ENCODE measurements at regions not wholly inside any gene's neighbourhood (a gene's known extent, or its start where the extent isn't known, plus 50 kb on each side); places are given as distances from the start of the nearest gene placed in this dataset.

DNA sequence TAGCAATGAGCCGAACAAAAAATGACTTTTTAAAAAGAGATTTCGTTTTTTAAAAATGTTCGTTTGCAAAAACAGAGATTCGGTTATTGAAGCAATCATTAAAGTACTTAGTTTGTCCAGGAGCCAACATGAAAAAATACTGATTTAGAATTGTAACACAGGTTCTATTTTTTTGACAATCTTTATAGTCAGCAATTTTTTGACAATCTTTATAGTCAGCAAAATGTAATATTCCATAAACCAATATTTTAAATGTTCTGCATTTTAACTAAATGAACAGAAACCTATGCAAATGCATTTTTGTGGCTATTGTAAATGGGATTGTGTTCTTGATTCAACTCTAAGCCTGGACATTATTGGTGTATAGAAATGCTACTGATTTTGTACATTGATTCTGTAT, 161.8 kb downstream of the DSEL start:
- Mint-ChIP-seq H3K4me3 (no peak overlapping the region), H3K27ac (no peak overlapping the region), H3K4me1 (no peaks in the 10 kb centered on the region), H3K9me3 (peaks cover 0 to 9% (median 1%) of the 10 kb centered on the region in 7 donors), H3K36me3 (no peaks in the 10 kb centered on the region), H3K27me3 (ENCODE audit: low read depth in 3 of 3) (no peaks in the 10 kb centered on the region)
- Histone ChIP-seq H4K20me1 (ENCODE audit: insufficient read depth, low read length) (no peaks in the 10 kb centered on the region), H3K9me3 (replicated peaks in 1 of 2; ENCODE audit: control insufficient read depth in 1 of 2, insufficient read depth in 1 of 2, low read length in 2 of 2) (no peaks in the 10 kb centered on the region), H3K9ac (ENCODE audit: insufficient read depth, low read length, poor library complexity, severe bottlenecking) (no peak overlapping the region), H3K27ac (ENCODE audit: low read depth in 1 of 2, low read length in 2 of 2) (no peak overlapping the region), H3K4me2 (replicated peaks; ENCODE audit: extremely low read depth, low read length, poor library complexity, severe bottlenecking) (no peak overlapping the region), H3K27me3 (ENCODE audit: control insufficient read depth in 2 of 2, insufficient read depth in 2 of 2, low read length in 2 of 2) (no peaks in the 10 kb centered on the region), H3K36me3 (replicated peaks in 1 of 2; ENCODE audit: control insufficient read depth in 1 of 2, insufficient read depth in 2 of 2, low read length in 2 of 2) (no peaks in the 10 kb centered on the region), H3K79me2 (ENCODE audit: insufficient read depth, low read length) (no peaks in the 10 kb centered on the region), H2AFZ (ENCODE audit: insufficient read depth, low read depth, low read length, poor library complexity, severe bottlenecking) (no peak overlapping the region), H3K4me1 (ENCODE audit: control insufficient read depth in 1 of 2, insufficient read depth in 2 of 2, low read length in 2 of 2) (no peaks in the 10 kb centered on the region), H3K4me3 (replicated peaks in 1 of 3; ENCODE audit: low read depth in 2 of 3, low read length in 3 of 3) (no peak overlapping the region)
- no peak for TF ChIP-seq CTCF (IDR thresholded peaks at IDR 0.05)
- no peak for DNase-seq
- intact Hi-C loops (cut with micrococcal nuclease), result no loop called here
- 100% methylated on average over 3 of the region's 4 CpGs for WGBS (ENCODE audit: insufficient coverage)

DNA sequence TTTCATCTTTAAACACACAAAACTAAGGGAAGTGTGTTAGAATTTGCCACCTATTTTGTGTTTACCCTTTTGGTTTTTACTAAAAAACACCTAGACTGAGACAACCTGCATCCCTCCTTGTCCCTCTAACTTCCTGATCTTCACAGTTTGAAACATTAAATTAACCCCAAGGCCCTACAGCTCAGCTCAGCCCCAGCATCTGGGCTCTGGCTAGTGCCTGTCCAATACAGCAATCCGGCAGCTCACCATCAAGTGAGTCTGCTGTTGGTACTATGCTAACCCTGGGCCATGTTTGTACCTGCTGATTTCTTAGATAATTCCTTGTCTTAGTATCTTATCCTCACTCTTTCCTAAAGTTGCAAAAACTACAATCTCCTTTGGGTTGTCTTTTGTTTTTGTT, 162.4 kb downstream of the DSEL start:
- no peak for TF ChIP-seq CTCF (IDR thresholded peaks at IDR 0.05)
- DNase-seq, result no peak
- H2AFZ ChIP-seq (ENCODE audit: insufficient read depth, low read depth, low read length, poor library complexity, severe bottlenecking), result no peak overlapping the region
- Mint-ChIP-seq H3K4me3 (no peak overlapping the region), H3K27ac (no peak overlapping the region), H3K4me1 (no peaks in the 10 kb centered on the region), H3K9me3 (peaks cover 0 to 9% (median 1%) of the 10 kb centered on the region in 7 donors), H3K36me3 (no peaks in the 10 kb centered on the region), H3K27me3 (ENCODE audit: low read depth in 3 of 3) (no peaks in the 10 kb centered on the region)
- H3K4me2 ChIP-seq (replicated peaks; ENCODE audit: extremely low read depth, low read length, poor library complexity, severe bottlenecking), result no peak overlapping the region
- WGBS (ENCODE audit: insufficient coverage), result 60% methylated on average over 1 of the region's 1 CpG
- H4K20me1 ChIP-seq (ENCODE audit: insufficient read depth, low read length), result no peaks in the 10 kb centered on the region
- no peak overlapping the region for H3K27ac ChIP-seq (ENCODE audit: low read depth in 1 of 2, low read length in 2 of 2)
- H3K9ac ChIP-seq (ENCODE audit: insufficient read depth, low read length, poor library complexity, severe bottlenecking), result no peak overlapping the region
- no peaks in the 10 kb centered on the region for H3K4me1 ChIP-seq (ENCODE audit: control insufficient read depth in 1 of 2, insufficient read depth in 2 of 2, low read length in 2 of 2)
- no peak overlapping the region for H3K4me3 ChIP-seq (replicated peaks in 1 of 3; ENCODE audit: low read depth in 2 of 3, low read length in 3 of 3)
- H3K9me3 ChIP-seq (replicated peaks in 1 of 2; ENCODE audit: control insufficient read depth in 1 of 2, insufficient read depth in 1 of 2, low read length in 2 of 2), result no peaks in the 10 kb centered on the region
- H3K27me3 ChIP-seq (ENCODE audit: control insufficient read depth in 2 of 2, insufficient read depth in 2 of 2, low read length in 2 of 2), result no peaks in the 10 kb centered on the region
- intact Hi-C loops (cut with micrococcal nuclease), result no loop called here
- no peaks in the 10 kb centered on the region for H3K79me2 ChIP-seq (ENCODE audit: insufficient read depth, low read length)
- no peaks in the 10 kb centered on the region for H3K36me3 ChIP-seq (replicated peaks in 1 of 2; ENCODE audit: control insufficient read depth in 1 of 2, insufficient read depth in 2 of 2, low read length in 2 of 2)
